HG02623 (cell line): ENCODE measurements at regions not wholly inside any gene's neighbourhood (a gene's known extent, or its start where the extent isn't known, plus 50 kb on each side); places are given as distances from the start of the nearest gene placed in this dataset.

Experiments used
- ATAC-seq: cut with Tn5 transposase; IDR thresholded peaks from one replicate; pipeline ENCODE4 v1.9.1; 2021; ENCODE audit warnings: moderate library complexity; ENCODE audit not compliant: unreplicated experiment

DNA sequence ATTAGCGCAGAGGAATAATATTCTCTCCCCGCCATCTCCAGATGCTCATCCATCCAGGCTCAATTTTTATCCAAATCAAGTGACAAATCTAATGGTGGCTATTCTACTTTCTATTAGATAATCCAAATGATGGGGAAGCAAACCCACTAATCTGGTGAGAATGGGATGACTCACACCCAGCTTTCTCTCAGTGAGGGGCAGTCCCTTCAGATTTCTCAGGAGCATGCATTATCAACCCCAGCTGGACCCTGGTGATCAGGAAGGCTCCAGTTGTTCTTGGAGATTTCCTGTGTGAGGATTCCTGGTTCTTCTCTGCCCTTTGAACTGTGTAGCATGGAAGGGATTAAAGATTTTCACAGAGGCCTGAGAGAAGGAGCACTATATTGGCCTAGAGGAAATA, 358.0 kb downstream of the WDR72 start:
- ATAC-seq: no peak

- ATAC-seq: no peak
Observed at GRCh38 chr15:53400986-53401385, 358.5 kb downstream of the WDR72 start.

- no peak for ATAC-seq
Observed at GRCh38 chr15:53397041-53397616, 362.3 kb downstream of the WDR72 start.

DNA sequence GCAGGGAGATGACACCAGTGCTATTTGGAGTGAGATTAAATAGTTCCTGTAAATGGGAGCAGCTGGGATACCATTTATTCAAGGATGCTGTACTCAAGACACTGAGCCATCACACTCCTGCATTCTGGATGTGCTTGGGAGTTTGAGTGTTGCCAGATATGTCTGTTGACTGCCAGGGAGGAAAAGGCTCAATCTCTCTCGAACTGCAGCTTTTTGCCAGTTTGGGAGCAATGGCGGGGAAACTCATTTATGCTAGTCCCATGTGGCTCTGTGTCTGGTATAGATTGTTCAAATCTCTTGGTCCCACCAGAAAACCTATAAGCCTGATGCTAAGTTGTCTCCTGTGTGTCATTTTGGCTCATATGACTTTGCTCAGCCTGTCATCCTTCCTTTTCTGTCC, 363.6 kb downstream of the WDR72 start:
- ATAC-seq: no peak

DNA sequence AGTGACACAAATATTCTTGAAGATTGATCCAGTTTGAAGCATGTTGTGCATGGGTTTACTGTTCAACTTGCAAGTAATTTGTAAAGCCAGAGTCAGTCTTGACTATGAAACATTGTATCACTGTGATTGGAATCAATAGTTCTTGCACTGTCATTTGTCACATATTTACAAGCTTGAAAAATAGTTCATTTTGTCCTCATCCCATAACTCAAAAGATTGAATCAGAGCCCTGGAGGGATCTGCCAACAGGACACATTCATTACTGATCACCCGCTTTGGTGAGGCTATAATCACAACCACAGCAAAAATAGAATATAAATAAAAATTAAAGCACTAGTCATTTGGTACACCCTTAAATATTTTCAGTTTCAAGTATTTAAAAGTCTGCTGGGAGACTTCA, 368.9 kb downstream of the WDR72 start:
- ATAC-seq: no peak

DNA sequence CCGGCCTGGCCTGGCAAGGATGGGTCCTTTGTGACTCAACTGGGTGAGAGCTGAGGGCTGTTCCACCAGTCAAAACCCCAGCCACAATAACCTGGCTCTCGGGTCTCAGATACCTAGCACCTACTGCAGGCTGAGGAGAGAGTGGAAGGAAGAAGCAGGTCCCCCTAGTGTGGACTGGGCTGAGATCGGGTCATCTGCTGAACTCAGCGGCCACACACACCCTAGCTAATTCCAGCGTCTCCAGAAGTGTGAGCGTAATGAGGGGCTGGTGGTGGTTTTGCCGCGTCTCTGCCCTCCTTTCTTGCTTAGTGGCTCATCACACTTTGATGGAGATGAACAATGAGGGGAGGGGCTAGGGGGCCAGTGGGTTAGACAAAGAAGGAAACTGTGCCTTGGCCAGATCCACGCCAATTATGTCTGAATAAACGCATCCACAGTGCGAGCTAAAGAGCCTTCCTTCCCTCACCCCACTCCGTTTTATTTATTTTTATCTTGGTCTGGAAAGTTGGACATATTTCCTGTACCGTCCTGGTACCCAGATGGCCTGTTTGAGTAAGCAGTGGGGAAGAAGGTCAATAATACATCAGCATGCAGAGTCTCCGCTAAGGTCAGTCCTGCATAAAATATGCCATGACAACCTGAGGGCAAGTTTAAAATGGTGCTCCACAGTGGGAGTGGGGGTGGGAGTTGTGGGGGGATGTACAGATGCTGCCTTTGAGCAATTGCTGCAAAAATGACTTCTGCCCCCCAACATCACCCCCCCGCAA, 370.0 kb downstream of the WDR72 start:
- no peak for ATAC-seq

DNA sequence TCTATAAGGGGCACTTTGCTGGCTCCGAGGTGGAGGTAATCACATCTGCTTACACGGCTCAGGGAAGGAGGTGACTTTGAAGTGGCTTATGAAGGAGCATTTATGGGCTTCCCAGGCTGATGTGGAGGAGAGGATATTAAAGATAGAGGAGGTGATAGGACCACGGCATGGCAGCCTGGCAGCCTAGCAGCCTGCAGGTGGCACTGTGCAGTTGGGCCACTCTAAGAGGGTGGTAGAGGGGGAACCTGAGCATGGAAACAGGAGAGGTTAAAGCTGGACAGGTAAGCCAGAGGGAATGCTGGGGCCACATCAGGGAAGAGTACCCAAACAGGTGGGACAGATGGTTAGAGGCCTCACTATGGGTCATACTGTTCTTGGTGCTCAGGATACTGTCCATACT, 375.0 kb downstream of the WDR72 start:
- ATAC-seq: no peak

- no peak for ATAC-seq
Observed at GRCh38 chr15:53378096-53378800, 381.2 kb downstream of the WDR72 start.

DNA sequence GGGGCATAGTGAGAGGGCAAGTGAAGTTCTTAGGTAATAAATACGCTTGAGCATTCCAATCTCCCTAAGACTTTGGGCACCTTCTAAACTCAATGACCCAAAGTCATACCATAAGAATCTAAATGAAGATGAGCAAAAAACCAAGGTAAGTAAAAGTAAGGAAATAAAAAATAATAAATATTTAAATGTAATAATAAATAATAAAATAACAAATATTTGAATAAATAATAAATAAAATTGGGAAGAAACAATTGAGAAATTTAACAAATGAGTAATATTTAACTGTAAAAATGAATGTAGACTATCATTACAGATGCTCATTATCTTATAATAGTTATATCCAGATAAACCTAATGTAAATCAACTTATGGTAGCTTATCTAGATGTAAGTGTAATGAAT, 391.7 kb downstream of the WDR72 start:
- no peak for ATAC-seq

DNA sequence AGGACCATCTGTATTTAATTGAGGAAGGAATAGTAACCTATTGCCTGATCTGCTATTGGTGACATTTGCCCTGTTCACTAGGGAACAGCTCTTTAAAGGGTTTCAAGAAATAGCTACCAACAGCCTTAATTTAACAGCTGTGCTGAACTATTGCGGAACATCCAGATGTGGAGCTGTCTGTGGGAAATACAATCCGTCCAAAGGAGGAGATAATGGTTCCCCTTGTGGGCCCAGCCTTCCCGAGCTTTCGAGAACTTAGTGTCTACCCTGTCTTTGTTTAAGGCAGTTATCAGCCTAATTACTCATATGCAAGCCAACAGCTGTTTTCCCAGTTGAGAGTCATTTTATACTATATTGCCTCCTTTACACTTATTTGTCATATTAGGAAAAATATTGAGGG, 398.6 kb downstream of the WDR72 start:
- ATAC-seq: no peak

GRCh38 chr15:53359038-53359437, 400.4 kb downstream of the WDR72 start:
- ATAC-seq: no peak

GRCh38 chr15:53354874-53355273, 404.6 kb downstream of the WDR72 start:
- ATAC-seq: no peak

DNA sequence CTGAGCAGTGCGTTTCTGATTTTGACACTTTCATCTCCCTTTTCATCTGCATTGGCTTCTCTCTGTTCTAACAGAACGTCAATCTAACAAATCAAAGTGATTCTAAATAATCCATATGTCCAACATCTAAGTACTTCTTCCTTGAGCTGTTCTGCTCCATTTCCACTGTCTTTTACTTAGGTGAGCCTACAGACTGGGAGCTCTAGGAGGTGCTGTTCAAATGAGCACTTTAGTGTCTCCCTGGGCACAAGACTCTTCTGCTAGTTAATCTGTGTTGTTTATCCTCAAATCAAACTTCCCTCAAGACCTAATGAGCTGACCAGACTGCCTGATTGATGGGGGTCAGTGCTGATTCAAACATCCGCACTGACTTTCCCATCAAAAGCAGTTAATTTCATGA, 408.1 kb downstream of the WDR72 start:
- ATAC-seq: no peak

DNA sequence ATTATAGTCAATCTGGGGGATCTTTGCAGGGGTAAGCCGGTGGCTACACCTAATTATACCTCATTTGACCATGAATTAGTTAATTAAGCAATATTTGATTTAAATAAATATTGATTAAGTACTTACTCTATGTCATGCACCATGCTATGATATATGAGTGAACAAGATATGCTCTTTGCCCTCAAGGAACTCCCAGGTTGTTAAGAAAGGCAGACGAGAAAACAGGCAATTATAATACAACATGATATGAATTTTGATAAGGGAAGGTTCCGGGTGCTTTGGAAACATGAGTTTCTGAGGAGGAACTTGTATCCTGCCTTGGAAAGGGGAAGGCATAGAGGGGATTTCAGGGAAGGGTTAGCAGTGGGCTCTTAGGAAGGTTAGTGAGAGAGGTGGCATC, 412.9 kb downstream of the WDR72 start:
- ATAC-seq: no peak

DNA sequence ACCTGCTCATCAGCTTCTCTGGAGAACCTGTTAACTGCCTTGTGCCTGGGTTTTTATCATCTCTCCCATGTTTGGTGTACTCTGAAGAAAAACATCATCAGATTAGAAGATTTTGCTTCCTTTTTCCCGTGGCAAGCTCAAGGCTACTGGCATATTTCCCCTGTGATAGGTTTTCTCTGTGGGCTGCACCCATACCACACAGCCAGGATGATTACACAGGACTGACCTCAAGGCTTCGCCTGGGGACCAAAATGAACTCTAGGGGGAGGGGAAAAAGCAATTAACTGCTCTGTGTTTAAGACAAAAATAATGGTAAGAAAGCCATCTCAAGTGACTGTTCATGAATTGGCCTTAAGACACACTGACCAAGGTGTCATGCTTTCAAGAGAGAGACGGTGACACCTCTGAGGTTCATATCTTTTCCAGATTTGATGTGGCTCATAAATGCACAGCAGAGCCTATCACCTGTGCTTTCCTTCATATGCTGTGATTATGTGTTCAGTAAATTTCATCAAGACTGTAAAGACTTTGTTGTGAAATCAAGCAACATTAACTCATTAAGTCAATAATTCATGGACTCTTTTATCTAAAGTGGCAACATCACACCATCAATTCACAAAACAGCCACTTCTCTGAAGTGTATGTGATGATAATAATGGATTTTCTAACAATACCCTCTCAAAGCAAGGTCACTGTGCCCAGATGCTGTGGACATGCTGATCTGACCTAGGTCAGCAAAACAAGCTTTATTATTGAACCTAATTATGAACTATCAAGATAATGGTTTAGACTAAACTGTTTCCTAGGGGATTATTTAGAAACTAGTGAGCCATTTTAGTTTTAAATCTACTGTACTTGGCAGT, 427.9 kb downstream of the WDR72 start:
- ATAC-seq: no peak

GRCh38 chr15:53328341-53328740, 431.1 kb downstream of the WDR72 start:
- ATAC-seq: no peak

GRCh38 chr15:53324061-53324460, 435.4 kb downstream of the WDR72 start:
- no peak for ATAC-seq

DNA sequence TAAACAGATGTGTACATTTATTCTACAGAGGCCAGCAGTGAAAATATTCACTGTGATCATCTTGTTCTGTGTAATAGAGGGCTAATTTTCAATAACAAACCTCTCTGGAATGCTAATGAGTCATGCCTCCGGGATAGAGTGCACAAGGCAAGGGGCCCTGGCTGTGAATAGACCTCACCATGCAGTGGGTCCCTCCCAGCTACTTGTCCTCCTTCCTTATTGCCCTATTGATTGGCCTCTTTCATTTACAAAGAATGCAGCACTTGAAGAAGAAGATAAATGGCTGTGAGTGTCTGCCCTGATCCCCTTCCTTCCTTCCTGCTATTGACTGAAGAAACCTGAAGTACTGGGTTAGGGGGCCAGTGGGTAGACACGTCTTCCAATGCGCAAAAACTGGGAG, 436.3 kb downstream of the WDR72 start:
- ATAC-seq: no peak

DNA sequence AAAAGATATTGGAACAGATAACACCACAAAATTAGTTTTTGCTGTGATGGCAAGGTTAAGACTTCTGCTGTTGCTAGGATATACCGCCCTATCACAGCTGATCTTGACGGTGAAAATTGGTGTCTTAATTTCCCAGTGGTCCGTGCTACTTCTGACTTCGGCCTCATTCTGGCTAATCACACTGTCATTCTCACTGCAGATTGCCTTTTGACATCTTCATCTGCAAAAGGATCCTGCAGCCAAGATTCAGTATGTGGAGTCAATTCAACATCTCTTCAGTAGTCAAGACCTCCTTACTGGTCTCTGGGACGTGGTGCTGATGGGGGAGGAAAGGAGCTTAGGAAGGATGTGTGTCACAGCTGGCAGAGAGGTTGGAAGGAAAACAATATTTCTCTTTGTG, 438.6 kb downstream of the WDR72 start:
- no peak for ATAC-seq

- ATAC-seq: no peak
Observed at GRCh38 chr15:53312707-53313106, 446.8 kb downstream of the WDR72 start.

DNA sequence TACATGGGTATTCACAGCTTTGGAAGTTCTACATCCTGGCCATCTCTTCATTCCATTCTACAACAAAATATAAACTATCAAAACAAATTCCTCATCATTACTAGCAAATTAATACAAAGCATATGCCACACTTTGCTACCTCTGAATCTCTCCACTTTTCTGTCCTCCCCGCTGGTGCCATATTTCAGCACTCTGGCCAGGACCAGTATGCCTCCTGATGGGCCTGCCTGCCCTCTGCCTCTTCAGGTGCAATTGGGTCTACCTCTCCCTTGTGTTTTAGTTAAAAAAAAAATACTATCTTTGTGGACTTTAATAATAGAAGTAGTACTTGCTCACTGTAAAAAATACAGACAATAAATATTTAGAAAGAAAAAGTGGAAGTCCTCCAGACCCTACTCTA, 448.8 kb downstream of the WDR72 start:
- ATAC-seq: no peak
